ENCODE measurements at regions not wholly inside any gene's neighbourhood (a gene's known extent, or its start where the extent isn't known, plus 50 kb on each side); places are given as distances from the start of the nearest gene placed in this dataset.

GRCh38 chr18:77676910-77677309, 427.3 kb downstream of the GALR1 start:
- no peak overlapping the region for H3K4me3 ChIP-seq (ENCODE audit: low read depth, poor library complexity, severe bottlenecking)
- DNase-seq (ENCODE audit: low spot score in 2 of 2) = no peak
- 23 to 28% methylated on average over 10 of the region's 10 CpGs for WGBS, 2 donors
- TF ChIP-seq POLR2A (IDR thresholded peaks at IDR 0.05) (no peak), CTCF (IDR thresholded peaks at IDR 0.05) (no peak)
- intact Hi-C loops (cut with DNase I; ENCODE audit: low total_unique reads) = no loop called here

- 35 to 51% methylated on average over 6 of the region's 6 CpGs for WGBS, 2 donors
- no peak for DNase-seq (ENCODE audit: low spot score in 2 of 2)
- no peak overlapping the region for H3K4me3 ChIP-seq (ENCODE audit: low read depth, poor library complexity, severe bottlenecking)
- TF ChIP-seq POLR2A (IDR thresholded peaks at IDR 0.05) (no peak), CTCF (IDR thresholded peaks at IDR 0.05) (no peak)
- intact Hi-C loops (cut with DNase I; ENCODE audit: low total_unique reads) = no loop called here
Measured at GRCh38 chr18:77677536-77677935, 427.9 kb downstream of the GALR1 start.

GRCh38 chr18:77679869-77680268, 430.2 kb downstream of the GALR1 start:
- WGBS, 2 donors = 75 to 80% methylated on average over 3 of the region's 3 CpGs

GRCh38 chr18:77700051-77700450, 450.4 kb downstream of the GALR1 start:
- TF ChIP-seq POLR2A (IDR thresholded peaks at IDR 0.05) = no peak
- no peak for TF ChIP-seq CTCF (IDR thresholded peaks at IDR 0.05)
- intact Hi-C loops (cut with DNase I; ENCODE audit: low total_unique reads) = no loop called here
- DNase-seq (ENCODE audit: low spot score in 2 of 2) = no peak
- 67 to 78% methylated on average over 6 of the region's 6 CpGs for WGBS, 2 donors
- no peak overlapping the region for H3K4me3 ChIP-seq (ENCODE audit: low read depth, poor library complexity, severe bottlenecking)

More at GRCh38 chr18:77679869-77680268, 430.2 kb downstream of the GALR1 start:
- DNase-seq (ENCODE audit: low spot score in 2 of 2) = no peak
- intact Hi-C loops (cut with DNase I; ENCODE audit: low total_unique reads) = no loop called here
- TF ChIP-seq CTCF (IDR thresholded peaks at IDR 0.05) (no peak), POLR2A (IDR thresholded peaks at IDR 0.05) (no peak)
- H3K4me3 ChIP-seq (ENCODE audit: low read depth, poor library complexity, severe bottlenecking) = no peak overlapping the region

GRCh38 chr18:77701977-77702376, 452.3 kb downstream of the GALR1 start:
- TF ChIP-seq POLR2A (IDR thresholded peaks at IDR 0.05) = no peak
- no peak for TF ChIP-seq CTCF (IDR thresholded peaks at IDR 0.05)
- no peak for DNase-seq (ENCODE audit: low spot score in 2 of 2)
- 84 to 100% methylated on average over 1 of the region's 1 CpG for WGBS, 2 donors
- no peak overlapping the region for H3K4me3 ChIP-seq (ENCODE audit: low read depth, poor library complexity, severe bottlenecking)
- intact Hi-C loops (cut with DNase I; ENCODE audit: low total_unique reads) = no loop called here

- 28 to 38% methylated on average over 4 of the region's 4 CpGs for WGBS, 2 donors
- H3K4me3 ChIP-seq (ENCODE audit: low read depth, poor library complexity, severe bottlenecking) = no peak overlapping the region
- no peak for TF ChIP-seq CTCF (IDR thresholded peaks at IDR 0.05)
- TF ChIP-seq POLR2A (IDR thresholded peaks at IDR 0.05) = no peak
- intact Hi-C loops (cut with DNase I; ENCODE audit: low total_unique reads) = no loop called here
- DNase-seq (ENCODE audit: low spot score in 2 of 2) = no peak
Measured at GRCh38 chr18:77702686-77703085, 453.0 kb downstream of the GALR1 start.
